H9 (cell line): ENCODE measurements at regions not wholly inside any gene's neighbourhood (a gene's known extent, or its start where the extent isn't known, plus 50 kb on each side); places are given as distances from the start of the nearest gene placed in this dataset.

Experiments
- DNase-seq: peaks from one replicate; pipeline ENCODE4 v3.0.0-alpha.2; 2017
- H2AFZ ChIP-seq: one replicate; pipeline ENCODE4 v1.6.1; 2013; ENCODE audit warnings: mild to moderate bottlenecking, low read length, control low read depth, moderate library complexity
- H2AK5ac ChIP-seq: 2 replicates; pipeline ENCODE4 v1.6.1; 2013; ENCODE audit warnings: low read length, control low read depth, mixed read lengths; ENCODE audit not compliant: insufficient read length
- H2BK120ac ChIP-seq: one replicate; pipeline ENCODE4 v1.6.1; 2013; ENCODE audit warnings: low read depth, mild to moderate bottlenecking, low read length, control low read depth, inconsistent platforms; ENCODE audit not compliant: poor library complexity, severe bottlenecking
- H2BK12ac ChIP-seq: 2 replicates; pipeline ENCODE4 v1.6.1; 2013; ENCODE audit warnings: low read length, control low read depth, mixed read lengths, low read depth; ENCODE audit not compliant: insufficient read length
- H2BK15ac ChIP-seq: 2 replicates; pipeline ENCODE4 v1.6.1; 2013; ENCODE audit warnings: low read depth, low read length, control low read depth
- H2BK20ac ChIP-seq: one replicate; pipeline ENCODE4 v1.6.1; 2013; ENCODE audit warnings: low read depth, mild to moderate bottlenecking, low read length, control low read depth, inconsistent platforms; ENCODE audit not compliant: poor library complexity, severe bottlenecking
- H2BK5ac ChIP-seq: 2 replicates; pipeline ENCODE4 v1.6.1; 2013; ENCODE audit warnings: low read length, control low read depth, mixed read lengths; ENCODE audit not compliant: insufficient read length
- H3K14ac ChIP-seq: 2 replicates; pipeline ENCODE4 v1.6.1; 2013; ENCODE audit warnings: low read length, control low read depth; ENCODE audit not compliant: insufficient read depth
- H3K18ac ChIP-seq: 2 replicates; pipeline ENCODE4 v1.6.1; 2013; ENCODE audit warnings: low read depth, mild to moderate bottlenecking, mixed read lengths, low read length, control low read depth; ENCODE audit not compliant: insufficient read length
- H3K23ac ChIP-seq: 2 replicates; pipeline ENCODE4 v1.6.1; 2013; ENCODE audit warnings: low read length, control low read depth, mixed read lengths, low read depth; ENCODE audit not compliant: insufficient read length
- H3K23me2 ChIP-seq: 2 replicates; pipeline ENCODE4 v1.6.1; 2013; ENCODE audit warnings: low read depth, mild to moderate bottlenecking, mixed read lengths, low read length, control low read depth; ENCODE audit not compliant: insufficient read length, poor library complexity, severe bottlenecking
- H3K27ac ChIP-seq: 2 replicates; pipeline ENCODE4 v1.5.1; 2013; ENCODE audit warnings: low read length, control low read depth, mixed read lengths, low read depth; ENCODE audit not compliant: insufficient read length
- H3K27me3 ChIP-seq: 2 replicates; pipeline ENCODE4 v1.6.1; 2013; ENCODE audit warnings: low read length, control low read depth, inconsistent platforms; ENCODE audit not compliant: insufficient read depth
- H3K4ac ChIP-seq: 2 replicates; pipeline ENCODE4 v1.6.1; 2013; ENCODE audit warnings: low read depth, mild to moderate bottlenecking, control low read depth, inconsistent platforms, low read length, moderate library complexity
- H3K4me1 ChIP-seq: 2 replicates; pipeline ENCODE4 v1.6.1; 2013; ENCODE audit warnings: low read length, control low read depth, inconsistent platforms; ENCODE audit not compliant: insufficient read depth
- H3K4me2 ChIP-seq: 2 replicates; pipeline ENCODE4 v1.6.1; 2013; ENCODE audit warnings: low read length, control low read depth, mixed read lengths; ENCODE audit not compliant: insufficient read length, insufficient read depth
- H3K56ac ChIP-seq: 2 replicates; pipeline ENCODE4 v1.6.1; 2013; ENCODE audit warnings: low read depth, mild to moderate bottlenecking, mixed read lengths, low read length, control low read depth; ENCODE audit not compliant: insufficient read length
- H3K79me1 ChIP-seq: 2 replicates; pipeline ENCODE4 v1.6.1; 2013; ENCODE audit warnings: low read depth, mild to moderate bottlenecking, moderate library complexity, low read length, control low read depth, inconsistent platforms; ENCODE audit not compliant: insufficient read depth, poor library complexity, severe bottlenecking
- H3K79me2 ChIP-seq: 2 replicates; pipeline ENCODE4 v1.6.1; 2013; ENCODE audit warnings: low read length, control low read depth, inconsistent platforms; ENCODE audit not compliant: insufficient read depth
- H3K9ac ChIP-seq: 2 replicates; pipeline ENCODE4 v1.6.1; 2013; ENCODE audit warnings: low read length, control low read depth, mixed read lengths; ENCODE audit not compliant: insufficient read length; ENCODE audit errors: extremely low read depth
- H3K9me3 ChIP-seq: one replicate; pipeline ENCODE4 v1.6.1; 2013; ENCODE audit warnings: low read depth, low read length, inconsistent platforms; ENCODE audit not compliant: control insufficient read depth
- H3T11ph ChIP-seq: one replicate; pipeline ENCODE4 v1.6.1; 2013; ENCODE audit warnings: mild to moderate bottlenecking, low read length, control low read depth, inconsistent platforms
- H4K20me1 ChIP-seq: one replicate; pipeline ENCODE4 v1.6.1; 2013; ENCODE audit not compliant: control insufficient read depth, insufficient read length, insufficient read depth
- H4K5ac ChIP-seq: 2 replicates; pipeline ENCODE4 v1.6.1; 2013; ENCODE audit warnings: low read depth, mild to moderate bottlenecking, mixed read lengths, low read length, control low read depth; ENCODE audit not compliant: insufficient read length
- H4K8ac ChIP-seq: replicated peaks from 2 replicates; pipeline ENCODE4 v1.6.1; 2013; ENCODE audit warnings: low read length, control low read depth, mixed read lengths, low read depth; ENCODE audit not compliant: insufficient read length
- H4K91ac ChIP-seq: 2 replicates; pipeline ENCODE4 v1.6.1; 2013; ENCODE audit warnings: low read depth, mild to moderate bottlenecking, moderate library complexity, mixed read lengths, low read length, control low read depth; ENCODE audit not compliant: insufficient read length
- H3K27ac Mint-ChIP-seq, 3 experiments: 2 replicates in 2 of 3; 3 replicates in 1 of 3; pipeline ENCODE4 v1.8.0; 2020 to 2021; ENCODE audit warnings: mixed read lengths in 3 of 3, mild to moderate bottlenecking in 1 of 3, moderate library complexity in 1 of 3
- H3K27me3 Mint-ChIP-seq: 2 replicates; pipeline ENCODE4 v1.8.0; 2021; ENCODE audit warnings: low read depth, mild to moderate bottlenecking, moderate library complexity, mixed read lengths
- H3K36me3 Mint-ChIP-seq, 3 experiments: 2 replicates in 2 of 3; 3 replicates in 1 of 3; pipeline ENCODE4 v1.8.0; 2020 to 2021; ENCODE audit warnings: low read depth in 3 of 3, mixed read lengths in 3 of 3; ENCODE audit not compliant: insufficient read depth in 1 of 3
- H3K4me1 Mint-ChIP-seq, 2 experiments: 2 replicates each; pipeline ENCODE4 v1.8.0; 2020; ENCODE audit warnings: mixed read lengths in 2 of 2
- H3K4me3 Mint-ChIP-seq, 2 experiments: 2 replicates in 1 of 2; 3 replicates in 1 of 2; pipeline ENCODE4 v1.8.0; 2020 to 2021; ENCODE audit warnings: mild to moderate bottlenecking in 2 of 2, mixed read lengths in 2 of 2, moderate library complexity in 1 of 2
- H3K9me3 Mint-ChIP-seq, 2 experiments: 2 replicates in 1 of 2; 3 replicates in 1 of 2; pipeline ENCODE4 v1.8.0; 2020; ENCODE audit warnings: mild to moderate bottlenecking in 2 of 2, mixed read lengths in 2 of 2, moderate library complexity in 1 of 2
- WGBS: extraction: QIAGEN DNeasy Blood & Tissue Kit; methylation state at CpG from one replicate; pipeline ENCODE4 v1.1.7; 2013; ENCODE audit warnings: missing lambda C conversion rate, low lambda C conversion rate, mixed read lengths; ENCODE audit not compliant: insufficient read length; ENCODE audit errors: extremely low coverage; 5-methylcytosine and 5-hydroxymethylcytosine counted together
- TF ChIP-seq, protein P1 (sequence below): fragments of 200-600 bp; sonication (generic); conservative IDR thresholded peaks from 3 replicates; pipeline ENCODE4 v1.8.0; 2021; ENCODE audit warnings: antibody characterized with exemption, mild to moderate bottlenecking

DNA sequence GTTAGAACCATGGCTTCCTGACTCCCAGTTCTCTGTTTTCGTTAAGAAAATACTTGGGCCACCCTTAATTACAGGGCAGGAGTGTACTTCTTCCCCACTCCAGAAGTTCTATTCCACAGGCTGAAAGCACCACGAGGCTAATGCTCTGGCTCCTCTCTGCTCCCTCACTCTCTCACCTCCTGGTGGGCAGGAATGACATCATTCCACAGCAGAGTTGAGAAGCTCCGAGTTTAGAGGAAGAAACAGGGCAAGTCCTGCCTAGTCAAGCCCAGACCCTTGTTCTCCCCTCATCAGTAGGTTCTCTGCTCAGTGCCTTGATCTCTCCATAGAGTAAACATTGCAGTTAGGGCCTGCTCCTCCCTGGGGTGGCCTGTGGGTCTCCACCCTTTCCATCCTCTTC, 343.8 kb upstream of the CLNK start:
- H3K9me3 ChIP-seq = no peaks in the 10 kb centered on the region
- no peak overlapping the region for H3K14ac ChIP-seq
- no peak overlapping the region for H3K9ac ChIP-seq
- no peaks in the 10 kb centered on the region for H3K27me3 ChIP-seq
- no peak overlapping the region for H3K27ac ChIP-seq
- no peak overlapping the region for H2BK120ac ChIP-seq
- H2BK15ac ChIP-seq = no peak overlapping the region
- H3K4me2 ChIP-seq = no peak overlapping the region
- Mint-ChIP-seq H3K27me3 (0 out of 2 replicates have a peak, but pooled peaks cover 2% of the 10 kb centered on the region), H3K9me3 (peaks cover 0 to 4% of the 10 kb centered on the region in 2 experiments; a peak in 3 of 5 replicates), H3K27ac (no peak overlapping the region), H3K36me3 (peaks cover 2 to 5% (median 3%) of the 10 kb centered on the region in 3 experiments; a peak in 2 of 7 replicates), H3K4me3 (no peak overlapping the region), H3K4me1 (no peaks in the 10 kb centered on the region)
- whole genome bisulfite sequencing = no CpG with 5 or more reads among the region's 3 CpGs
- no peak overlapping the region for H2BK5ac ChIP-seq
- H3K4ac ChIP-seq = no peak overlapping the region
- TF ChIP-seq, protein P1, sequence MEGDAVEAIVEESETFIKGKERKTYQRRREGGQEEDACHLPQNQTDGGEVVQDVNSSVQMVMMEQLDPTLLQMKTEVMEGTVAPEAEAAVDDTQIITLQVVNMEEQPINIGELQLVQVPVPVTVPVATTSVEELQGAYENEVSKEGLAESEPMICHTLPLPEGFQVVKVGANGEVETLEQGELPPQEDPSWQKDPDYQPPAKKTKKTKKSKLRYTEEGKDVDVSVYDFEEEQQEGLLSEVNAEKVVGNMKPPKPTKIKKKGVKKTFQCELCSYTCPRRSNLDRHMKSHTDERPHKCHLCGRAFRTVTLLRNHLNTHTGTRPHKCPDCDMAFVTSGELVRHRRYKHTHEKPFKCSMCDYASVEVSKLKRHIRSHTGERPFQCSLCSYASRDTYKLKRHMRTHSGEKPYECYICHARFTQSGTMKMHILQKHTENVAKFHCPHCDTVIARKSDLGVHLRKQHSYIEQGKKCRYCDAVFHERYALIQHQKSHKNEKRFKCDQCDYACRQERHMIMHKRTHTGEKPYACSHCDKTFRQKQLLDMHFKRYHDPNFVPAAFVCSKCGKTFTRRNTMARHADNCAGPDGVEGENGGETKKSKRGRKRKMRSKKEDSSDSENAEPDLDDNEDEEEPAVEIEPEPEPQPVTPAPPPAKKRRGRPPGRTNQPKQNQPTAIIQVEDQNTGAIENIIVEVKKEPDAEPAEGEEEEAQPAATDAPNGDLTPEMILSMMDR = no peak
- no peak overlapping the region for H4K5ac ChIP-seq
- no peak for DNase-seq
- no peak overlapping the region for H3K23ac ChIP-seq
- H2BK20ac ChIP-seq = no peak overlapping the region
- no peak overlapping the region for H4K91ac ChIP-seq
- H3K23me2 ChIP-seq = no peaks in the 10 kb centered on the region
- H2AFZ ChIP-seq = no peak overlapping the region
- H2AK5ac ChIP-seq = no peak overlapping the region
- no peaks in the 10 kb centered on the region for H3K4me1 ChIP-seq
- H3T11ph ChIP-seq = no peak overlapping the region
- no peak overlapping the region for H2BK12ac ChIP-seq
- H3K18ac ChIP-seq = no peak overlapping the region
- no peaks in the 10 kb centered on the region for H3K79me1 ChIP-seq
- no peak overlapping the region for H4K8ac ChIP-seq
- H3K56ac ChIP-seq = no peak overlapping the region
- no peaks in the 10 kb centered on the region for H3K79me2 ChIP-seq
- no peaks in the 10 kb centered on the region for H4K20me1 ChIP-seq
